GM21423 (cell line): ENCODE measurements at regions not wholly inside any gene's neighbourhood (a gene's known extent, or its start where the extent isn't known, plus 50 kb on each side); places are given as distances from the start of the nearest gene placed in this dataset.
A peak's percentile ranks its signal among the peaks of the same experiment; 100 is the strongest.
"Not testable (repeated sequence)": the region's sequence is repeated elsewhere in the genome, so short reads cannot be mapped to it uniquely, and the experiment has no call there.

Source experiments
- ATAC-seq: cut with Tn5 transposase; IDR thresholded peaks from one replicate; pipeline ENCODE4 v1.9.1; 2021; ENCODE audit warnings: mild to moderate bottlenecking, moderate library complexity; ENCODE audit not compliant: unreplicated experiment

DNA sequence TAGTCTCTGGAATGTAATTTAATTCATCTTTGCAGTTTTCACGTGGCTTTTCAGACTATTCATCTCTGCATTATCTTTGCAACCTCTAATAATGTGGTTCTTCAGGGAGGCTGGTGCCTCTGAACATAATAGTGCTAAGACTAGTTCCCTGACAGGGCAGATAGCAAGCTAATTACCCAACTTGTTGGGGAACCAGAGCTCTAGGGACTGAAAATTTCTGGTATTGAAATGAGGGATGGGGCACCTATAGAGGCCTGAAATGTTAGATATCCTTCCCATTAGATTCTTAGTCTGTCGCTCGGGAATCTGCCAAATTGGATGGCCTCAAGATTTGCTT lies 693.6 kb upstream of the MAP3K7 start:
- no peak for ATAC-seq

DNA sequence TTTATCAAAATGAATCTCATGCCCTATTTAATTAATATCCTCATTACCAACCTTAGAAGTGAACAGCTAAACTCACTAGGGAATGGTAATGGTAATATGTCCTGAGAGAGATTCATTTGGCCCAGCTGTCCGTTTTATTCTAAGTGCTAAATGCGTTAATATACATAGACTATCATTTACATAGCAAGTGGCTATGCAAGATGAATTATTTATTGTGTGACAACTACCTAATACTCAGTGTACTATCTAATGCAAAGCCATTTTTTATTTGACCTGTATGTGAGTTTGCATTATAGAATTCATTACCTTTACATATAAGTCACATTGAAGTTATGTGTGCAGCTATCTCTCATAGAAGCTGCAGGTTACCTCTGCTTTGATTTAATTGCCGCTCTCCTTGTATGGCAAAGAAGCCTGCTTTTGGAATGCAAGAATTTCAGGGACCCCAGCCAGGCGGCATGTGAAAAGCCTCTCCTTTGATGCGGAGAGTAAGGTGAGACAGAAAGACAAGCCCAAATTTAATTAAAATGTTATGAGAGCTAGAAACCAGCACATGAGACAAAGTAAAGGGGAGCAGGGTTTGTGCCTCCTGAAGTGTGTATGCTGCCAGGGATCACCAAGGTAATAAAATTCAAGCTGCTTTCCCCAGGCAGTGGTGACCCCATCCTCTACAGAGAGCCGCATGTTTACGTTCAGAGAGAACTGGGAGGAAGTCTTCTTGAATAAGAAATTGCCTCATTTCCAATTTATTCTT lies 693.0 kb upstream of the MAP3K7 start:
- no peak for ATAC-seq

- ATAC-seq = no peak
Observed at GRCh38 chr6:91278416-91278815, 691.5 kb upstream of the MAP3K7 start.

DNA sequence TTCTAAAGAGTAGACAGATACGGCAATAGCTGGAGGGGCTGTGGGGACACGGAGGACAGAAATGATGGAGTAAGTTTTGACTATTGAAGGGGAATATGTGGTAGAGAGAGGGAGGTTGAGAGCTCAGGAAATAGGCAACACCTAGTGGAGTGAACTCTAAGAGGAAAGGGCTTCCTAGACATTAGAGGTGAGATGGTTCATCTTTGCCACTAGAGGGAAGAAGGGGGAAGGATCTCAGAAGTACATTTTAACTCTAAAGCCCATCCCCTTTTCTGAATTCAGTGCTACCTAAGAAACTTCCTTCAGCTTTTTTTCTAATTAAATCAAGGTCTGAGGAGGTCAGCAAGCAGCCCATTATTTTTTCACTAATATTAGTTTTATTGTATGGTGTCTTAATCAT lies 689.4 kb upstream of the MAP3K7 start:
- no peak for ATAC-seq

DNA sequence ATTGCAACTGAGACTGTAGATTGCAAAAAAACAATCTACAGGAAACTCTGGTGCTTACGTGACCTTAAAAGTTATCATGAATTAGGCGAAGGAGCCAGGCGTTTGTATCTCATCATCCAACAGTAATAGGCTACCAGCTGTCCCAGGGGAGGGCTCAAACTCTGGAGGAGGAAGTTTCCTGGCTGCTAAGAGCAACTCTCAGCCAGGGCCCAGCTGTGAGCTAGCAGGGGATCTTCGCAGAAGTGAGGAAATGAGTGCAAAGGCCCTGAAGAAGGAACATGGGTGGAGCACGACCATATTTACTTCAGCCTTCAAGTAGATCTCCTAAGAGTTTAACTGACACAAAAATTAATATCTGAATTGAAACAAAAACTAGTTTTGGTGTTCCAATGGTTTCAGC lies 686.9 kb upstream of the MAP3K7 start:
- no peak for ATAC-seq

DNA sequence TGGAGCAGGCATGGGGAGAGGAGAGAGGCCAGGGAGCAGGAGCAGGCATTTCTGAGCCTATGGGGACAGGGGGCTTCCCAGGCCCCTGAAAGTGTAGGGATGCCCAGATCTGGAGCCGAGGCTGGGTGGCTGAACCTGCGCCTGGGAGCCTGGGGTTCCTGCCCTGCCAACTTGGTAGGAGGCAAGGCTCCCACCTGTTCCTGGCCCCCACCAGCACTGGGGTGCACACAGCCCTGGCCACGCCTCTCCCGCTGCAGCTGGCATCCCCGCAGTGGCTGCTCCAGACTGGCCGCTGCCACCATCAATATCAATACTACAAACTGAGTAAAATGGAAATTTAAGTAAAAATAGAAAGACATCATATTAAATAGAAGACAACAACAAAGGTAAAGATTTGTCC lies 684.9 kb upstream of the MAP3K7 start:
- no peak for ATAC-seq

- no peak for ATAC-seq
Observed at GRCh38 chr6:91268941-91269340, 682.1 kb upstream of the MAP3K7 start.

DNA sequence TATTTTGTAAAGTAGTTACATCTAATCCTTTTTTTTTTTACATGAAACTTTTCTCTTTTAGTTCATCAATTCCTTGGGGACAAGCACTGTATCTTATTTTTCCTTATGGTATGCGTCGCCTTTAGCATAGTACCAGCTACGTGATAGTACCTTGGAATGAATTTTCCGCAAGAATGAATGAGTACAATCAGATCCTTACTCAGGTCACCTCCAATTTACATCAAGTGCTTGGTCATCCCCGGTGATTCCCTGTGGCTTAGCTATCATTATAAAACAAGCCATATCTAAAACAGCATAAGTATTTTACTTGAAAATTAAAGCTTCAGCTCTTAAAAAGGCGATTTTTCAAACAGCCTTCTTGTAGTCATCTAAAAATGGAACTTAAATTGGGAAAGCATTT lies 680.4 kb upstream of the MAP3K7 start:
- ATAC-seq = no peak

GRCh38 chr6:91266156-91266555 lies 679.3 kb upstream of the MAP3K7 start:
- ATAC-seq = no peak

DNA sequence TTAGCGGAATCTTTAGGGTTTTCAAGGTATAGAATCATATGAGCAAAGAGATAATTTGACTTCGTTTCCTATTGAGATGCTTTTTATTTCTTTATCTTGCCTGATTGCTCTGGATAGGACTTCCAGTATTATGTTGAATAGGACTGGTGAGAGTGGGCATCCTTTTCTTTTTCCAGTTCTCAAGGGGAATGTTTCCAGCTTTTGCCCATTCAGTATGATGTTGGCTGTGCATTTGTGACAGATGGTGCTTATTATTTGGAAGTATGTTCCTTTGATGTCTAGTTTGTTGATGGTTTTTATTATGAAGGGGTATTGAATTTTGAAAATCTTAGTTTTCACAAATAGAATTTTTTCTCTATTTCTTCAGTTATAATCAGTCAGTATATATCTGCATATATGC lies 656.6 kb upstream of the MAP3K7 start:
- ATAC-seq = no peak

GRCh38 chr6:91242614-91242949 lies 655.7 kb upstream of the MAP3K7 start:
- ATAC-seq = no peak

DNA sequence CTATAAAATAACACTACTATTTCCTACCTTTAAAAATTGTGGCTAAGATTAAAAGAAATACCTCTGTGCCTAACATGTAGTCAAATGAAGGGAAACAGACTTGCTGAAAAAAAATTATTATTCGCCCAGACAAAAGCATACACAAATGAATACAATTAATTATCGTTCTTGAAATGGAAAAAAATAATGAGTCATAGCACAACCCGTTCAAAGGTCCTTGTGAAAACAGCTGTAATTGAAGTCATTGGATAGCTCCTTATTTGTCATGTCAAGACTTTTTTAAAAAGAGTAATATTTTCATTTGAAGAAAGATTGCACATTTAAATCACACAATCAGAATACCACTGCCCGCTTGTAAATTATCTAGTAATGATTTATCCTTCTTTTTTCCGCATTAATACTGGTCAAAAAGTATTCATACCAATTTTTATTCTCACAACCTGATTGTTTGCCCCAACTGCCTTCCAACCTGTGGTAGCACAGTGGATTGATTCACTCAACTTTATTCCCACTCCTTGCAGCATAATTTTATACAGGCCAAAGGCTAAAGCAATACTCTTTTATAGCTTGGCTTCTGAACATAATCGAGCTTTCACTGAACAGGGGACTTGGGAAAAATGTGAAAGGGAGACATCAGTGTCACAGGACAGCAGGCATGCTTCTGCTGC lies 655.2 kb upstream of the MAP3K7 start:
- no peak for ATAC-seq

DNA sequence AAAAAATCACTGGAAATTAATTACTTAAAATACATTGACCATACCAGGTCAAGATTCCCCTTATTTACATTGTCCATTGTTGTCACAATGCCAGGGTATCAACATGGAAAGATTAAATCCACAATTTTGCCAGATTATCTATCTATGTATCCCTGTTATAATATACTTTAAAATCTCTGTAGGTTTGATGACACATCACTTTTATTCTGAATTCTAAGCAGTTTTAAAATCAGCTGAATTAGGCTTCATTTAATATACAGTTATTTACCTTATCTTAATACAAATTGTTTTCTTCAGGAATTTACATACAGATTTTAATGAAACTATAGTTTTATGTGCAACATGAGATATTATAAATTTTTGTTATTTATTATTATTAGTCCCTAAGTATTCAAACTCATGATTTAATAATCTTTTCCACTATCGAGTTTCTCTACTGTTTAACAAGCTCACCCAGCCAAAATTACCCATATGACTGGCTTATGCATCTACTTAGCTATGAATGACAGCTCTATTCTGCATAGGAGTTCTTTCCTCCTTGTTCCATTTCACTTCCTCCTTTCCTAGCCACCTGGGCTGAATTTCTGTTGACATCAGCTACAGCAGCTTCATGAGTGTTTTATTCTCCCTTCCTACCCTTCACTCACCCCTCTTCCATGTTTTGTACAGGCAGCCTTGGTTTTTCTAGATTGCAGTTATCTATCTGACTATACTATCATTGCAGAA lies 654.2 kb upstream of the MAP3K7 start:
- peak; percentile 51 for ATAC-seq

DNA sequence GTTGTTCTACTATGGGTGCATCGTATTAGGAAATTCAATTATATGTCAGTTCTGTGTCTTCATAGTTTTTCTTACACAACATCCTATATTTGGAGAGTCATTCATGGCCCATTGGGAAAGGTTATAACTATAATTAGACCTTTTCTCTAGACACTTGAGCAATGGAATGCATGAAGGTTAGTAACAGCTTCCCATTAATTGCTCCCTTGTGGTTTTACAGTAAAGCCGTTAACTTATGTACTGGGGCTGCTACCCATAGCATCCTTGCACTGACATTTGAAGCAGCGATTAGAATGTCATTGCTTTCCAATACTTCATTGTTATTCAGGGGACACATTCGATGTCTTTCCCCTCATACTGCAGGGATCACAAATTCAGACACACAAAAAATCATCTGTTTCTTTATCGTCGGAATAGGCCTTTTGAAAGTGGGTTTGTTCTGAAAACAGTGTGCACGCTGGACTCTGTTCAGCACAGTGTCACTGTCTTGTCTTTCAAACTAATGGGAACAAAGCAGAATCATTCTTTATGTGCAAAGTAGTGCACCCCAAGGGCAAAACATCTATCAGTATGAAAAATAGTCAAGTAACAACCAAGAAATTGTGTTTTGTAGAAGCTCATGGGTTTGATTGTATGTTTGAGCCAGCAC lies 634.3 kb upstream of the MAP3K7 start:
- no peak for ATAC-seq

GRCh38 chr6:91213229-91213901 lies 626.5 kb upstream of the MAP3K7 start:
- ATAC-seq = no peak

- no peak for ATAC-seq
Observed at GRCh38 chr6:91198588-91199255, 611.9 kb upstream of the MAP3K7 start.

- ATAC-seq = no peak
Observed at GRCh38 chr6:91196729-91197128, 609.9 kb upstream of the MAP3K7 start.

GRCh38 chr6:91193446-91193845 lies 606.6 kb upstream of the MAP3K7 start:
- ATAC-seq = no peak

GRCh38 chr6:91190041-91190440 lies 603.2 kb upstream of the MAP3K7 start:
- not testable (repeated sequence) for ATAC-seq

GRCh38 chr6:91185072-91185471 lies 598.2 kb upstream of the MAP3K7 start:
- no peak for ATAC-seq

DNA sequence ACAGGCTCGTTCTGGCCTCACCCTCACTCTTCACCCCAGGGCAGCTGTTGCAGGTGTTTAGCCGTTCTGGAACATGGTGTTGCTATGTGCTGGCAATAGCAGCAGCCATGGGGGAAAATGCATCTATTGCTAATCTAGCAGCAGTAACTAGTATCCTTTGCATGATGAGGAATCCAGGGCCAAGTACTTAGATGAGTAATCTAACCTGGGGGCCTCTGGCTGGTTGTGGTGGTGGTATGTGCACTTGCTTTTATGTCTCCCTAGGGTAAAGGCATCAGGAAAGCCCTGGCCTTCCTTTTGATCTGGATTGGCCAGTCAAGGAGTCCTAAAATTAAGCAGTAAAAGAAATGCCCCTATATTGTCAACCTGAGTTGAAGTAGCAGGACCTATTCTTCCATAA lies 594.5 kb upstream of the MAP3K7 start:
- ATAC-seq = no peak
